ENCODE measurements at regions not wholly inside any gene's neighbourhood (a gene's known extent, or its start where the extent isn't known, plus 50 kb on each side); places are given as distances from the start of the nearest gene placed in this dataset.

GRCh38 chr7:81002421-81002820, 83.6 kb upstream of the SEMA3C start:
- H3K79me2 ChIP-seq (ENCODE audit: control insufficient read depth, insufficient read depth, low read length, poor library complexity) = no peaks in the 10 kb centered on the region
- peaks cover 5% of the 10 kb centered on the region for H3K79me1 ChIP-seq (ENCODE audit: low read length)
- DNase-seq = no peak

DNA sequence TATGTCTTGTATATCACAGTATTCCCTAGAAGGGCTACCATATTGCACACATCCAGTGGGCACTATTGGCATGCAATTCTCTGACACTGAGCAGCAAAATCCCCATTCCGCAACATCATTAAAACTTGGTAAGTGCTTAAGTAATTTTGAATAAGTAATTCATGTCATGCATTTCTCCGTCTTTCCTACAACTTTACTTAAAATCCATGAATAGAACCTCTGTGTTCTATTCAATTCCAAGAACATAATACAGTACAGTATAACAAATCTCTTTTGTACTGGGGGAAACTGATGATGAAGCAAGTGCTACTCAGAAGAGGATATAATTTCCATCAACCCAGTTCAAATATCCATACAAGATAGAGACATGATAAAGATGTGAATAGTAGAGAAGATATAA, 80.9 kb upstream of the SEMA3C start:
- no peak overlapping the region for H2BK5ac ChIP-seq (ENCODE audit: low read depth, low read length, poor library complexity)
- no peaks in the 10 kb centered on the region for H3K79me2 ChIP-seq (ENCODE audit: control insufficient read depth, insufficient read depth, low read length, poor library complexity)
- H3K9ac ChIP-seq (ENCODE audit: low read length) = no peak overlapping the region
- no peaks in the 10 kb centered on the region for H3K27me3 ChIP-seq (ENCODE audit: insufficient read depth, low read length)
- H4K12ac ChIP-seq (ENCODE audit: low read depth, low read length) = no peak overlapping the region
- no peak overlapping the region for H3K18ac ChIP-seq (ENCODE audit: low read length)
- no peaks in the 10 kb centered on the region for H3K9me3 ChIP-seq (ENCODE audit: insufficient read depth, low read depth, low read length)
- H2BK120ac ChIP-seq (ENCODE audit: insufficient read depth, low read length, poor library complexity) = no peak overlapping the region
- no peak overlapping the region for H2AFZ ChIP-seq (ENCODE audit: insufficient read depth, low read length, poor library complexity)
- H4K8ac ChIP-seq (ENCODE audit: low read depth, low read length) = no peak overlapping the region
- peaks cover 3% of the 10 kb centered on the region for H3K79me1 ChIP-seq (ENCODE audit: low read length)
- H4K91ac ChIP-seq (ENCODE audit: low read depth, low read length) = no peak overlapping the region
- no peak for DNase-seq
- H3K27ac ChIP-seq (ENCODE audit: low read depth, low read length) = no peak overlapping the region
- H3K4me2 ChIP-seq (ENCODE audit: low read length) = no peak overlapping the region
- H3K4me3 ChIP-seq (ENCODE audit: low read depth, low read length) = no peak overlapping the region
- no peaks in the 10 kb centered on the region for H3K36me3 ChIP-seq (ENCODE audit: control insufficient read depth in 1 of 2, insufficient read depth in 2 of 2, low read length in 2 of 2)
- H2AK5ac ChIP-seq (ENCODE audit: low read length) = no peak overlapping the region
- no peak overlapping the region for H3K23ac ChIP-seq (ENCODE audit: low read length)
- no CpG with 5 or more reads among the region's 2 CpGs for WGBS (ENCODE audit: extremely low coverage, insufficient coverage, insufficient read length)
- no peak overlapping the region for H3K14ac ChIP-seq (ENCODE audit: low read length)
- no peak overlapping the region for H2BK12ac ChIP-seq (ENCODE audit: low read length)
- H3K4me1 ChIP-seq (ENCODE audit: control insufficient read depth in 1 of 2, insufficient read depth in 2 of 2, low read length in 2 of 2) = peaks cover 0 to 4% of the 10 kb centered on the region in 2 experiments
- H3K4ac ChIP-seq (ENCODE audit: low read depth, low read length) = no peak overlapping the region

More at GRCh38 chr7:81002421-81002820, 83.6 kb upstream of the SEMA3C start:
- H3K4me2 ChIP-seq (ENCODE audit: low read length) = no peak overlapping the region
- H3K18ac ChIP-seq (ENCODE audit: low read length) = no peak overlapping the region
- H3K23ac ChIP-seq (ENCODE audit: low read length) = no peak overlapping the region
- no peaks in the 10 kb centered on the region for H3K27me3 ChIP-seq (ENCODE audit: insufficient read depth, low read length)
- no peaks in the 10 kb centered on the region for H3K36me3 ChIP-seq (ENCODE audit: control insufficient read depth in 1 of 2, insufficient read depth in 2 of 2, low read length in 2 of 2)
- H3K4me3 ChIP-seq (ENCODE audit: low read depth, low read length) = no peak overlapping the region
- no peak overlapping the region for H2BK5ac ChIP-seq (ENCODE audit: low read depth, low read length, poor library complexity)
- no peak overlapping the region for H4K8ac ChIP-seq (ENCODE audit: low read depth, low read length)
- no peak overlapping the region for H3K14ac ChIP-seq (ENCODE audit: low read length)
- H4K12ac ChIP-seq (ENCODE audit: low read depth, low read length) = no peak overlapping the region
- H3K9me3 ChIP-seq (ENCODE audit: insufficient read depth, low read depth, low read length) = no peaks in the 10 kb centered on the region
- H3K9ac ChIP-seq (ENCODE audit: low read length) = no peak overlapping the region
- no peak overlapping the region for H3K27ac ChIP-seq (ENCODE audit: low read depth, low read length)
- H3K4ac ChIP-seq (ENCODE audit: low read depth, low read length) = no peak overlapping the region
- H2AK5ac ChIP-seq (ENCODE audit: low read length) = no peak overlapping the region
- peaks cover 0 to 4% of the 10 kb centered on the region in 2 experiments for H3K4me1 ChIP-seq (ENCODE audit: control insufficient read depth in 1 of 2, insufficient read depth in 2 of 2, low read length in 2 of 2)
- no peak overlapping the region for H4K91ac ChIP-seq (ENCODE audit: low read depth, low read length)
- no peak overlapping the region for H2AFZ ChIP-seq (ENCODE audit: insufficient read depth, low read length, poor library complexity)
- H2BK12ac ChIP-seq (ENCODE audit: low read length) = no peak overlapping the region
- H2BK120ac ChIP-seq (ENCODE audit: insufficient read depth, low read length, poor library complexity) = no peak overlapping the region

GRCh38 chr7:80999100-80999499, 80.2 kb upstream of the SEMA3C start:
- no peaks in the 10 kb centered on the region for H3K9me3 ChIP-seq (ENCODE audit: insufficient read depth, low read depth, low read length)

GRCh38 chr7:80997841-80998240, 79.0 kb upstream of the SEMA3C start:
- Histone ChIP-seq H3K9me3 (ENCODE audit: insufficient read depth, low read depth, low read length) (no peaks in the 10 kb centered on the region), H3K4ac (ENCODE audit: low read depth, low read length) (no peak overlapping the region), H3K18ac (ENCODE audit: low read length) (no peak overlapping the region), H3K4me2 (ENCODE audit: low read length) (no peak overlapping the region), H2BK120ac (ENCODE audit: insufficient read depth, low read length, poor library complexity) (no peak overlapping the region), H2BK5ac (ENCODE audit: low read depth, low read length, poor library complexity) (no peak overlapping the region), H3K23ac (ENCODE audit: low read length) (no peak overlapping the region), H4K91ac (ENCODE audit: low read depth, low read length) (no peak overlapping the region), H3K9ac (ENCODE audit: low read length) (no peak overlapping the region), H2AFZ (ENCODE audit: insufficient read depth, low read length, poor library complexity) (no peak overlapping the region), H4K12ac (ENCODE audit: low read depth, low read length) (no peak overlapping the region), H3K14ac (ENCODE audit: low read length) (no peak overlapping the region), H4K8ac (ENCODE audit: low read depth, low read length) (no peak overlapping the region), H3K4me3 (ENCODE audit: low read depth, low read length) (no peak overlapping the region), H3K4me1 (ENCODE audit: control insufficient read depth in 1 of 2, insufficient read depth in 2 of 2, low read length in 2 of 2) (no peaks in the 10 kb centered on the region), H3K79me2 (ENCODE audit: control insufficient read depth, insufficient read depth, low read length, poor library complexity) (no peaks in the 10 kb centered on the region), H3K27me3 (ENCODE audit: insufficient read depth, low read length) (no peaks in the 10 kb centered on the region), H2BK12ac (ENCODE audit: low read length) (peak overlapping the region; percentile 40), H2AK5ac (ENCODE audit: low read length) (no peak overlapping the region), H3K79me1 (ENCODE audit: low read length) (no peaks in the 10 kb centered on the region), H3K27ac (ENCODE audit: low read depth, low read length) (no peak overlapping the region), H3K36me3 (ENCODE audit: control insufficient read depth in 1 of 2, insufficient read depth in 2 of 2, low read length in 2 of 2) (no peaks in the 10 kb centered on the region)
- no CpG with 5 or more reads among the region's 7 CpGs for WGBS (ENCODE audit: extremely low coverage, insufficient coverage, insufficient read length)
- DNase-seq = no peak

More at GRCh38 chr7:80999100-80999499, 80.2 kb upstream of the SEMA3C start:
- H3K79me1 ChIP-seq (ENCODE audit: low read length) = peaks cover 1% of the 10 kb centered on the region
- H3K36me3 ChIP-seq (ENCODE audit: control insufficient read depth in 1 of 2, insufficient read depth in 2 of 2, low read length in 2 of 2) = no peaks in the 10 kb centered on the region
- no CpG with 5 or more reads among the region's 3 CpGs for WGBS (ENCODE audit: extremely low coverage, insufficient coverage, insufficient read length)
- no peak overlapping the region for H3K4me3 ChIP-seq (ENCODE audit: low read depth, low read length)
- no peak overlapping the region for H2BK12ac ChIP-seq (ENCODE audit: low read length)
- no peak overlapping the region for H2BK120ac ChIP-seq (ENCODE audit: insufficient read depth, low read length, poor library complexity)
- no peak overlapping the region for H3K14ac ChIP-seq (ENCODE audit: low read length)
- H3K27me3 ChIP-seq (ENCODE audit: insufficient read depth, low read length) = no peaks in the 10 kb centered on the region
- no peak overlapping the region for H2AFZ ChIP-seq (ENCODE audit: insufficient read depth, low read length, poor library complexity)
- no peak overlapping the region for H3K23ac ChIP-seq (ENCODE audit: low read length)
- no peak overlapping the region for H3K9ac ChIP-seq (ENCODE audit: low read length)
- H2AK5ac ChIP-seq (ENCODE audit: low read length) = no peak overlapping the region
- H3K4me2 ChIP-seq (ENCODE audit: low read length) = no peak overlapping the region
- H4K91ac ChIP-seq (ENCODE audit: low read depth, low read length) = no peak overlapping the region
- no peak overlapping the region for H4K8ac ChIP-seq (ENCODE audit: low read depth, low read length)
- no peak overlapping the region for H3K18ac ChIP-seq (ENCODE audit: low read length)
- no peak overlapping the region for H4K12ac ChIP-seq (ENCODE audit: low read depth, low read length)
- peaks cover 0 to 3% of the 10 kb centered on the region in 2 experiments for H3K4me1 ChIP-seq (ENCODE audit: control insufficient read depth in 1 of 2, insufficient read depth in 2 of 2, low read length in 2 of 2)
- H3K79me2 ChIP-seq (ENCODE audit: control insufficient read depth, insufficient read depth, low read length, poor library complexity) = no peaks in the 10 kb centered on the region
- no peak overlapping the region for H3K4ac ChIP-seq (ENCODE audit: low read depth, low read length)
- no peak overlapping the region for H3K27ac ChIP-seq (ENCODE audit: low read depth, low read length)
- no peak for DNase-seq
- H2BK5ac ChIP-seq (ENCODE audit: low read depth, low read length, poor library complexity) = no peak overlapping the region
